ENCODE measurements at regions not wholly inside any gene's neighbourhood (a gene's known extent, or its start where the extent isn't known, plus 50 kb on each side); places are given as distances from the start of the nearest gene placed in this dataset.

DNA sequence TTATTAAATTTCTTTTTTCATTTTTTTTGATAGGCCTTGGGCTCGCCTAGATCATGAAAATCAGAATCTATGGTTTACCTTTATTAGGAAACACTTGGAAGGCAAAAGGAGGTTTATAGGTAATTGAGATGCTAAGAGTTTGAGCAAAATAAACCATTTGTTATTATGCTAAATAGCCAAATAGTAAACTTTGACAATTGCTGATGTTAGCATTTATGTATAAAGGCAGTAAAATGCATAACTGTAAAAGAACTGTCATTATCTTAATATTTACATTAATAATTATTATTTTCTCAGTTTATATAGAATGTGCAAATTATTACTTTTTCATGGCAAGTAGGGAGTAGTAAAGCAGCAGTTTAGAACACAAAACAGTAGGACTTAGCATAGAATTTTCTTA lies 1737.8 kb upstream of the PRR20A start:
- H3K27me3 ChIP-seq (ENCODE audit: control insufficient read depth, insufficient read depth, low read length) = no peaks in the 10 kb centered on the region
- H3K36me3 ChIP-seq (ENCODE audit: control insufficient read depth, insufficient read depth, low read length) = no peaks in the 10 kb centered on the region
- H3K9me3 ChIP-seq (ENCODE audit: control insufficient read depth, insufficient read depth, low read length) = no peaks in the 10 kb centered on the region
- H3K4me3 ChIP-seq (ENCODE audit: low read depth, low read length) = no peak overlapping the region
- H3K27ac ChIP-seq (ENCODE audit: low read depth, low read length) = no peak overlapping the region
- no peak overlapping the region for H3K9ac ChIP-seq (ENCODE audit: low read depth, low read length)
- peaks cover 14% of the 10 kb centered on the region for H3K4me1 ChIP-seq (ENCODE audit: control insufficient read depth, insufficient read depth, low read length)

DNA sequence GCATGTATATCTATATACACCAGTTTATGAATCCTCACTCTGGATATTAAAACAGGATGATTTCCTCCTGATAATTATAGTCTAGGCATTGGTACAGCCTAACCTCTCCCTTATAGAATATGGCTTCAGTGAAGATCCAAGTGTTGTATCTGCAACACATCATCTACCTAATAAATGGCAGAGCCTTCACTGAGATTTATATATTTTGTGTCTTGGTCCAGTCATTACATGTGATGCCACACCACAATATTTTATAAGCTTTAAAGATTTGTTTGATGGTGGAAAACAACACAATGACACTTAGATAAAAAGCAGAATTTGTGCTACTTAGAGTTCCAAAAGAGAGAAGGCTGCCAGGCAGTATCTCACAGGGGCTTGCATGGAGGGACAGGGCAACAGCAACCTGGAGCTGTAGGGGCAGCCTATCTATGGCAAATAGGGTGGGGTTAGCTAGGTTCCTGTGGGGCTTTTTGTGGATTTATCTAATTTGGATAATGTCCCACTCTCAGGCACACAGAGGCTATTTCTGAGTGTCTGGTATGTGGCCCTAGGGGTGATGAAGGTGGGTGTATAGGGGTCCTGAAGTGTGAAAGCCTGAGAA lies 1736.7 kb upstream of the PRR20A start:
- no peak overlapping the region for H3K4me3 ChIP-seq (ENCODE audit: low read depth, low read length)
- no peaks in the 10 kb centered on the region for H3K27me3 ChIP-seq (ENCODE audit: control insufficient read depth, insufficient read depth, low read length)
- H3K9ac ChIP-seq (ENCODE audit: low read depth, low read length) = no peak overlapping the region
- H3K9me3 ChIP-seq (ENCODE audit: control insufficient read depth, insufficient read depth, low read length) = no peaks in the 10 kb centered on the region
- H3K4me1 ChIP-seq (ENCODE audit: control insufficient read depth, insufficient read depth, low read length) = peaks cover 14% of the 10 kb centered on the region
- no peaks in the 10 kb centered on the region for H3K36me3 ChIP-seq (ENCODE audit: control insufficient read depth, insufficient read depth, low read length)
- H3K27ac ChIP-seq (ENCODE audit: low read depth, low read length) = no peak overlapping the region

DNA sequence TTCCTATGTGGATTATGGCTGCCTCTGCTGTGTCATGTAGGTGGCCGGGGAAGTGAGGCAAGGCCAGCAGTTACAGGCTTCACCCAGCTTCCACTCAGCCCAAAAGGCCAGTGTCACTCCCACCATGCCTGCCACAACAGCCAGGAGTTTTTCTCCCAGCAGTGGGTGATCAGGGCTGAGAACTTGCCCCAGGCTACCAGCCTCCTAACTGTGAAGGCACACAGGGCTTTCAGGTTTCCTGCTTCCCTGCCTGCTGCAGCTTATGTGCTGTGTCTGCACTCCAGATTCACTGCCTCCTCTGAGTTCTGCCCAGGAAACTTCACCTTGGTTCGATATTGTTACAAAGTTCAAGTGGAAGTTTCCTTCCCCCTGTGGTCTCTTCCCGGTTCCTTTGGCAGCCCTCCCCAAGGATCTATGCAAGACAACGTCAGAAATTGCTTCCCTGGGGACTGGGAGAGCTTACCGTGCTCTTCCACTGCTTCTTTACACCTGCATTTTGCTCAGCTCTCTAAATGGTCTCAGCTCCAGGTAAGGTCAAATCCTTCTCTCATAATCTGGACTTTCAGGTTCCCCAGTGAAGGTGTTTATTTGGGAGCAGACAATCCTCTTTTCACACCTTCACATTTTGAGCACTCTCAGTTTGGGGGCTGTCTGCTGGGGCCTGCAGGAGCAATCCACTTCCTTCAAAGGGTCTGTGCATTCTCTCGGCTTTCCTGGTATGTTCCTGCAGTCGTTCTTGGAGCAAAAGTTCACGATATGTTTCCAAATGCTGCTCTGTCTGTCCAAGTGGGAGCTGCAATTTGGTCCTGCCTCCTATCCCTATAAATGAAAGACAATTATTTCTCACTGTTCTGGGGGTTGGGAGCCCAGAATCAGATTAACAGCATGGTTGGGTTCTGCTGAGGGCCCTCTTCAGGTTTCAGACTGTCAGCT lies 1730.1 kb upstream of the PRR20A start:
- H3K4me1 ChIP-seq (ENCODE audit: control insufficient read depth, insufficient read depth, low read length) = peaks cover 13% of the 10 kb centered on the region
- H3K9ac ChIP-seq (ENCODE audit: low read depth, low read length) = no peak overlapping the region
- no peaks in the 10 kb centered on the region for H3K36me3 ChIP-seq (ENCODE audit: control insufficient read depth, insufficient read depth, low read length)
- H3K4me3 ChIP-seq (ENCODE audit: low read depth, low read length) = no peak overlapping the region
- no peaks in the 10 kb centered on the region for H3K27me3 ChIP-seq (ENCODE audit: control insufficient read depth, insufficient read depth, low read length)
- H3K27ac ChIP-seq (ENCODE audit: low read depth, low read length) = no peak overlapping the region
- no peaks in the 10 kb centered on the region for H3K9me3 ChIP-seq (ENCODE audit: control insufficient read depth, insufficient read depth, low read length)

DNA sequence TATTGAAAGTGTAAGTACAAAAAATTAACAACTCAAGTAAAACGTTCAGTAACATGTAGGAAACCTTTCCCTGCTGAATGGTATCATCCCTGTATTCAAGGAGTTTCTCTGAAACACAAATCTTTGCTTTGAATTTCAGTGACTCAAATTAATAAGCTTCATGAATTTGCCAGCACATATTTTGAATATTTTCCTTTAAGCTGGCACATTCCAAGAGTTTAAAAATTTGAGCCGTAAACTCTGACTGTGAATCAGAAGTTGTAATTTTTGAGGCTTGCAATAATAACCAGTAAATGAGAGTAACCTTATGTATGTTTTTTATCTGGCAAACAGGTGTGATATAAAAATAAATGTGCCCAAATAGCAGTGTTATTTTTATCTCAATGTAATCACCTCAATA lies 1722.6 kb upstream of the PRR20A start:
- no peaks in the 10 kb centered on the region for H3K9me3 ChIP-seq (ENCODE audit: control insufficient read depth, insufficient read depth, low read length)
- no peaks in the 10 kb centered on the region for H3K36me3 ChIP-seq (ENCODE audit: control insufficient read depth, insufficient read depth, low read length)

DNA sequence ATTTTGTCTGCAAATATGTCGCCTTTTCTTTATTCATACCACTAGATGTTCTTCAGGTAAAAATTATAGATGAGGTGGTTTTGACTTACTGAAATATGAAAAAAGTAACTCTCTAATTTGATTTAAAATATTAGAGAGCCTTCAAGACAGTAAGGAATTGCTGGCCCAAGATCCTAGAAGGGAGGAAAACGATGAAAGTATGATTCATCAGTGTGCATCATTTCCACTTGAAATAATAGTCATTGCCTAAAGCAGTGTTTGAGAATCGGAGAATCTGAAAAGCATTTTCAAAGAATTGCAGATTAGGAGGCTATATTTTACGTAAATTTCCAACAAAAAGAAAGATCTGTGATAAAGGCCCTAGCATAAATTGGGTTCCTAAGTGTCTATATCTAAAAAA lies 1707.9 kb upstream of the PRR20A start:
- H3K27ac ChIP-seq (ENCODE audit: low read depth, low read length) = no peak overlapping the region
- H3K9me3 ChIP-seq (ENCODE audit: control insufficient read depth, insufficient read depth, low read length) = no peaks in the 10 kb centered on the region
- H3K4me1 ChIP-seq (ENCODE audit: control insufficient read depth, insufficient read depth, low read length) = peaks cover 28% of the 10 kb centered on the region
- H3K27me3 ChIP-seq (ENCODE audit: control insufficient read depth, insufficient read depth, low read length) = no peaks in the 10 kb centered on the region
- no peak overlapping the region for H3K4me3 ChIP-seq (ENCODE audit: low read depth, low read length)
- H3K36me3 ChIP-seq (ENCODE audit: control insufficient read depth, insufficient read depth, low read length) = no peaks in the 10 kb centered on the region
- H3K9ac ChIP-seq (ENCODE audit: low read depth, low read length) = no peak overlapping the region

More for the DNA sequence above, 1722.6 kb upstream of the PRR20A start:
- Histone ChIP-seq H3K4me1 (ENCODE audit: control insufficient read depth, insufficient read depth, low read length) (peaks cover 8% of the 10 kb centered on the region; the same call in 1 of the 2 replicates), H3K27me3 (ENCODE audit: control insufficient read depth, insufficient read depth, low read length) (no peaks in the 10 kb centered on the region), H3K27ac (ENCODE audit: low read depth, low read length) (no peak overlapping the region), H3K4me3 (ENCODE audit: low read depth, low read length) (no peak overlapping the region), H3K9ac (ENCODE audit: low read depth, low read length) (no peak overlapping the region)

DNA sequence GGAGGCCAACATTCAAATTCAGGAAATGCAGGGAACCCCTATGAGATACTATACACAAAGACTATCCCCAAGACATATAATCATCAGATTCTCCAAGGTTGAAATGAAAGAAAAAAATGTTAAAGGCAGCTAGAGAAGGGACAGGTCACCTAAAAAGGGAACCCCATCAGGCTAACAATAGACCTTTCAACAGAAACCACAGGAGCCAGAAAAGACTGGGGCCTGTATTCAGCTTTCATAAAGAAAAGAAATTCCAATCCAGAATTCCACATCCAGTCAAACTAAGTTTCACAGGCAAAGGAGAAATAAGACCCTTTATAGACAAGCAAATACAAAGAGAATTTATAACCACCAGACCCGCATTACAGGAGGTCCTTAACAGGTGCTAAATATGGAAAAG lies 1703.6 kb upstream of the PRR20A start:
- H3K9ac ChIP-seq (ENCODE audit: low read depth, low read length) = no peak overlapping the region
- H3K27me3 ChIP-seq (ENCODE audit: control insufficient read depth, insufficient read depth, low read length) = no peaks in the 10 kb centered on the region
- peaks cover 35% of the 10 kb centered on the region for H3K4me1 ChIP-seq (ENCODE audit: control insufficient read depth, insufficient read depth, low read length)
- H3K4me3 ChIP-seq (ENCODE audit: low read depth, low read length) = no peak overlapping the region
- peak overlapping the region; percentile 76 for H3K27ac ChIP-seq (ENCODE audit: low read depth, low read length)
- no peaks in the 10 kb centered on the region for H3K36me3 ChIP-seq (ENCODE audit: control insufficient read depth, insufficient read depth, low read length)
- no peaks in the 10 kb centered on the region for H3K9me3 ChIP-seq (ENCODE audit: control insufficient read depth, insufficient read depth, low read length)

DNA sequence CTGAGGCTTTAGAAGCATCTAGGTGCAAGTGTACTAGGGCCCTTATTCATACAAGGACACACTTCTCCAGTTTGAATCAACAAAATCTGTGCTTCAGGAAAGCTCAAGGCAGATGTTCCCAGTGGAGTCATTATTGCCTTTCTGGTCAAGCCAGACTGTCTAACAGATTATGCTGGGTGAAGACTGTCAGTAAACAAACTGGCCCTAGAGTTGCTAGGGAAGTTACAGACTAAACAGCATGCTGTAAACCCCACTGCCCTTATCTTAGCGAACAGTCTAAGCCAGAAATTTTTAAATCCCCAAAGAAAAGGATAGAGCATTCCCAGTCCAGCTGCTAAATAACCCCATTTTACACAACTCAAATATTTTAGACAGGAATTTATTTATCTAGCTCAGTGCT lies 1701.3 kb upstream of the PRR20A start:
- no peaks in the 10 kb centered on the region for H3K27me3 ChIP-seq (ENCODE audit: control insufficient read depth, insufficient read depth, low read length)
- no peaks in the 10 kb centered on the region for H3K36me3 ChIP-seq (ENCODE audit: control insufficient read depth, insufficient read depth, low read length)
- no peak overlapping the region for H3K27ac ChIP-seq (ENCODE audit: low read depth, low read length)
- H3K9ac ChIP-seq (ENCODE audit: low read depth, low read length) = no peak overlapping the region
- no peak overlapping the region for H3K4me3 ChIP-seq (ENCODE audit: low read depth, low read length)
- no peaks in the 10 kb centered on the region for H3K9me3 ChIP-seq (ENCODE audit: control insufficient read depth, insufficient read depth, low read length)
- H3K4me1 ChIP-seq (ENCODE audit: control insufficient read depth, insufficient read depth, low read length) = peaks cover 35% of the 10 kb centered on the region

DNA sequence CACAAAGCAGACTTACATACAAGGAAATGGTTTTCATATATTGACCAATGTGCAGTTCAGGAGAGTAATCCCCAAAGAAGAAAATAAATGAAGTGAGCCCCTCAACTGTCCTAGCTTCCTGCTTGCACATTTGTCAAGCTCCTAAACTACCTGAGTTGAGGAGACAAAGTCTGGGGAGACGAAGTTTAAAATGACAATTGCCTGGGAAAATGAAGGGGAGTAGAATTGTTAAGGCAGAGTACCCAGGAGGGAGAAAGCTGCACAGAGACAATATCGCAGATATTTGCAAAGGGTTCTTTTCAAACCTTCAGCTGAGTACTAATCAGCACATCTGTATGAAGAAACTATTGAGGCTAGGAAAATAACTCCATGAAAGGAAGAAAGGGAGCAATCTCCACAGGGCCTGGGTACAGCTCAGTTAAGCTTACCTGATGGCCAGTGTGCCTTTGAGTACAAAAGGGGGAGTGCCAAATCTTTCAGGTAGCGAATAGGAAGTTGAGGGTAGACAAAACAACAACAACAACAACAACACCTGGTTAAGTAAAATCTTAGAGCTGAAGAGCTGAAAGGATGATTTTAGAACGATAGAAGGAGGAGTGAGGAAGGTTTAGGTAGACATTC lies 1700.1 kb upstream of the PRR20A start:
- H3K9ac ChIP-seq (ENCODE audit: low read depth, low read length) = no peak overlapping the region
- H3K27me3 ChIP-seq (ENCODE audit: control insufficient read depth, insufficient read depth, low read length) = no peaks in the 10 kb centered on the region
- no peaks in the 10 kb centered on the region for H3K36me3 ChIP-seq (ENCODE audit: control insufficient read depth, insufficient read depth, low read length)
- no peak overlapping the region for H3K4me3 ChIP-seq (ENCODE audit: low read depth, low read length)
- peak overlapping the region; percentile 14 for H3K27ac ChIP-seq (ENCODE audit: low read depth, low read length)
- peaks cover 35% of the 10 kb centered on the region for H3K4me1 ChIP-seq (ENCODE audit: control insufficient read depth, insufficient read depth, low read length)
- no peaks in the 10 kb centered on the region for H3K9me3 ChIP-seq (ENCODE audit: control insufficient read depth, insufficient read depth, low read length)

DNA sequence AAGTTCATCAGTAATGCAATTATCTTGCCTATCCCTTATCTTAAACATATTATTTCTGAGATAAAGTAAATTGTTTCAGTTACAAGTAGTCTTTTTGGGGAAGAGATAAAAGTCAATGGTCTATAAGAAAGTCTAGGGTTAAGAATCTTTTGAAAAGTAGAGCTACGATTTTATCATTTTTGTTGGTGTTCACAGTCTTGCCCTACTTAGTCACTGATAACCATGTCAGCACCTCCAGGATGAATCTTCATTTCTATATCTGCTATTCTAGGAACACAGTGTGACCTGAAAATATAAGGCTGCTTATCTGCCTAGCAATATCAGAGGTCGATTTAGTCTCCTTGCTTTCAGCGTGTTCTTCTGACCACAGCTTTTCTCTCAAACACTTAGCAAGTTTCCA lies 1676.5 kb upstream of the PRR20A start:
- H3K36me3 ChIP-seq (ENCODE audit: control insufficient read depth, insufficient read depth, low read length) = no peaks in the 10 kb centered on the region
- H3K9ac ChIP-seq (ENCODE audit: low read depth, low read length) = no peak overlapping the region
- H3K27ac ChIP-seq (ENCODE audit: low read depth, low read length) = no peak overlapping the region
- peaks cover 6% of the 10 kb centered on the region; the same call in 1 of the 2 replicates for H3K4me1 ChIP-seq (ENCODE audit: control insufficient read depth, insufficient read depth, low read length)
- no peak overlapping the region for H3K4me3 ChIP-seq (ENCODE audit: low read depth, low read length)
- no peaks in the 10 kb centered on the region for H3K27me3 ChIP-seq (ENCODE audit: control insufficient read depth, insufficient read depth, low read length)
- no peaks in the 10 kb centered on the region for H3K9me3 ChIP-seq (ENCODE audit: control insufficient read depth, insufficient read depth, low read length)

DNA sequence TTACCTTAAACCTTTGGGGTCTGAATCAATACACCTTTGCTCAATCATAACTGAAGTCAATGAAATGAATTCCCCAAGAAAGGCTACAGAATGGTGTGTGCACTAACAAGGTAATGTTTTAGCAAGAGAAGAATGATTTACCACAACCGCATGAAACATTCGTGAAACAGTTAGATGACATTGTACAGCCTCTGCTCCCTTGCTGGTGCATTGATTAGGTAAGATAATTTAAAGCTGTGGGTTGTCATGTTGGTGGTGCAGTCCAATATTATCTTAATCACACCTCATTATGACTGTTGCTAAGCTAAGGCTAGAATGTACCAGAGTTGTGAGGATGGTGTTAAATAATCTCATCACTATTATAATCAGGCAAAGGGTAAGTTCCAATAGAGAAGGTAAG lies 1673.2 kb upstream of the PRR20A start:
- Histone ChIP-seq H3K27me3 (ENCODE audit: control insufficient read depth, insufficient read depth, low read length) (no peaks in the 10 kb centered on the region), H3K4me3 (ENCODE audit: low read depth, low read length) (no peak overlapping the region), H3K36me3 (ENCODE audit: control insufficient read depth, insufficient read depth, low read length) (no peaks in the 10 kb centered on the region), H3K4me1 (ENCODE audit: control insufficient read depth, insufficient read depth, low read length) (no peaks in the 10 kb centered on the region), H3K9ac (ENCODE audit: low read depth, low read length) (no peak overlapping the region), H3K9me3 (ENCODE audit: control insufficient read depth, insufficient read depth, low read length) (no peaks in the 10 kb centered on the region), H3K27ac (ENCODE audit: low read depth, low read length) (no peak overlapping the region)

DNA sequence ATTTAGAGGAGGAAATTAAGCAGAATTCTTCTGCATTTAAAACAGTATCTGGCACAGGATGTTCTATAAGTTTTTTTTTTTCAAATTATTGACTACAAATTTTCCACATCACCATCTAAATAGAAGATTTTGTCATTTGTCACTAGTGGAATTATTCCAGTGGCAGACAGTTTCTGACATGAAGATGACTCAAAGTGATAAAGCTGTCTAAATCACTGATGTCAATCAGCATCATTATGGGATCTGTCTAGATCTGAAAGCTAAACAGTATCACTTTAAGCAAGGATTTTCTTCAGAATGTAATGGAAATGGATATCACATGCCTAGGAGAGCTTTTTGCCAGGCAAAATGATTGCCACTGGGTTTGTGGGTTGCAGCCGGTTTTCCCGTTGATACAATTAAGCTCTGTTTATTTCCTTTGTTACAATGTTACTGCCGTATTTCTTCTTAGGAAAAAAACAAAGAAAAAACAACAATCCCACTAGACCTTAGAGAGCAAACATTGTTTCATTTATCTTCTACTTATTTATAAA lies 1657.0 kb upstream of the PRR20A start:
- Histone ChIP-seq H3K4me3 (ENCODE audit: low read depth, low read length) (no peak overlapping the region), H3K27ac (ENCODE audit: low read depth, low read length) (no peak overlapping the region), H3K27me3 (ENCODE audit: control insufficient read depth, insufficient read depth, low read length) (no peaks in the 10 kb centered on the region), H3K9ac (ENCODE audit: low read depth, low read length) (no peak overlapping the region), H3K4me1 (ENCODE audit: control insufficient read depth, insufficient read depth, low read length) (no peaks in the 10 kb centered on the region), H3K36me3 (ENCODE audit: control insufficient read depth, insufficient read depth, low read length) (no peaks in the 10 kb centered on the region), H3K9me3 (ENCODE audit: control insufficient read depth, insufficient read depth, low read length) (no peaks in the 10 kb centered on the region)
